ENCODE measurements at regions not wholly inside any gene's neighbourhood (a gene's known extent, or its start where the extent isn't known, plus 50 kb on each side); places are given as distances from the start of the nearest gene placed in this dataset.

GRCh38 chr3:28698706-28699105, 350.1 kb upstream of the AZI2 start:
- CTCF ChIA-PET, result interaction anchor here (1.7 kb wide), 1 partner anchor 31 kb away, joined by 3 read pairs; no protein-coding TSS in a partner anchor
- intact Hi-C loops (cut with micrococcal nuclease), result no loop called here

More at GRCh38 chr3:28698706-28699105, 350.1 kb upstream of the AZI2 start:
- Histone ChIP-seq H3K4me2 (ENCODE audit: low read length) (no peak overlapping the region), H3K79me2 (ENCODE audit: insufficient read depth, low read length) (no peaks in the 10 kb centered on the region), H4K20me1 (ENCODE audit: insufficient read depth) (no peaks in the 10 kb centered on the region), H3K9me2 (ENCODE audit: insufficient read depth) (no peaks in the 10 kb centered on the region), H3K9ac (ENCODE audit: low read length) (no peak overlapping the region), H3K9me3 (ENCODE audit: control insufficient read depth in 1 of 2, insufficient read depth in 1 of 2, low read depth in 1 of 2, low read length in 2 of 2) (no peaks in the 10 kb centered on the region), H3K4me3 (replicated peaks in 1 of 2; ENCODE audit: low read depth in 1 of 2, low read length in 2 of 2) (no peak overlapping the region), H3K4me1 (ENCODE audit: control insufficient read depth in 1 of 2, insufficient read depth in 2 of 2, low read length in 2 of 2) (no peaks in the 10 kb centered on the region), H3K27ac (ENCODE audit: low read depth, low read length) (no peak overlapping the region), H3K27me3 (ENCODE audit: insufficient read depth, low read length) (no peaks in the 10 kb centered on the region), H3K36me3 (ENCODE audit: control insufficient read depth in 1 of 2, insufficient read depth in 2 of 2, low read length in 2 of 2) (no peaks in the 10 kb centered on the region), H2AFZ (ENCODE audit: low read depth, low read length, poor library complexity, severe bottlenecking) (no peak overlapping the region)
- no peak for DNase-seq (ENCODE audit: low read depth, low spot score)
- RAD21 ChIA-PET (ENCODE audit: low non-redundant PET in 1 of 2, low total read pairs in 2 of 2, uncharacterized antibody in 2 of 2, unreplicated experiment in 2 of 2), result no interaction called here
- no peak for ATAC-seq
- no peak for TF ChIP-seq YY1 (IDR thresholded peaks at IDR 0.05; ENCODE audit: extremely low read depth, insufficient replicate concordance, low read depth, low read length)
- no peak for TF ChIP-seq ZBTB33 (IDR thresholded peaks at IDR 0.05; ENCODE audit: extremely low read depth, insufficient replicate concordance, low read length)
- TF ChIP-seq SP1 (IDR thresholded peaks at IDR 0.05; ENCODE audit: low read depth), result no peak
- no peak for TF ChIP-seq CTCF (IDR thresholded peaks at IDR 0.05 in 2 of 3, conservative IDR thresholded peaks at IDR 0.05 in 1 of 3; ENCODE audit: borderline replicate concordance in 1 of 3, insufficient read depth in 1 of 3, low read depth in 2 of 3, low read length in 2 of 3)
- no peak for TF ChIP-seq CBX3 (IDR thresholded peaks at IDR 0.05; ENCODE audit: low read depth)
- TF ChIP-seq MAX (IDR thresholded peaks at IDR 0.05), result no peak
- TF ChIP-seq REST (IDR thresholded peaks at IDR 0.05; ENCODE audit: low read depth), result no peak
- no peak for TF ChIP-seq POLR2A (IDR thresholded peaks at IDR 0.05; ENCODE audit: borderline replicate concordance, extremely low read depth, insufficient read depth, insufficient read length)
- TF ChIP-seq ATF3 (IDR thresholded peaks at IDR 0.05), result no peak
- TF ChIP-seq ZFX (IDR thresholded peaks at IDR 0.05), result no peak
- TF ChIP-seq EZH2 (IDR thresholded peaks at IDR 0.05), result no peak
- TF ChIP-seq JUND (IDR thresholded peaks at IDR 0.05), result no peak
- TF ChIP-seq ZNF274 (IDR thresholded peaks at IDR 0.05; ENCODE audit: low read depth, low read length), result no peak
- no peak for TF ChIP-seq FOSL1 (IDR thresholded peaks at IDR 0.05; ENCODE audit: low read depth)
- TF ChIP-seq EGR1 (IDR thresholded peaks at IDR 0.05; ENCODE audit: low read depth), result no peak
- no peak for TF ChIP-seq SRF (IDR thresholded peaks at IDR 0.05; ENCODE audit: low read depth)
- BruUV-seq (replicated peaks), result no TSS peak
- POLR2A ChIA-PET, result no interaction called here

All from HCT116 (cell line).